GM12878 (cell line): ENCODE measurements at regions not wholly inside any gene's neighbourhood (a gene's known extent, or its start where the extent isn't known, plus 50 kb on each side); places are given as distances from the start of the nearest gene placed in this dataset.

Source experiments
- ATAC-seq: fragments of 200-7000 bp; cut with Tn5 transposase; 3 replicates; pipeline ENCODE4 v1.9.1; 2020; ENCODE audit warnings: mild to moderate bottlenecking, moderate library complexity
- BruUV-seq: library from RNA; stranded (reverse); fragments of 400-500 nt; replicated peaks from 2 replicates; lab custom pipeline; 2021; lab: Mats Ljungman, UMichigan
- CTCF ChIA-PET: fragments of 300-600 bp; sonication (Branson Sonifier 250); formaldehyde crosslinking; extraction: SDS; loops from one replicate; lab custom pipeline; 2021; ENCODE audit warnings: inconsistent platforms; lab: Yijun Ruan, JAX
- POLR2A ChIA-PET: fragments of 350-600 bp; formaldehyde crosslinking; extraction: SDS; loops from one replicate; lab custom pipeline; 2021; ENCODE audit warnings: inconsistent platforms; lab: Charles Lee
- RAD21 ChIA-PET: fragments of 300-600 bp; sonication (Branson Sonifier 250); formaldehyde crosslinking; loops from one replicate; lab custom pipeline; 2023; ENCODE audit warnings: antibody characterized with exemption; ENCODE audit not compliant: unreplicated experiment; lab: Charles Lee
- SMC1A ChIA-PET: fragments of 300-600 bp; sonication (Branson Sonifier 250); formaldehyde crosslinking; loops from one replicate; lab custom pipeline; 2023; ENCODE audit not compliant: unreplicated experiment, uncharacterized antibody; lab: Charles Lee
- DNase-seq: peaks from one replicate; pipeline ENCODE4 v3.0.0-alpha.2; 2011; ENCODE audit warnings: low read depth, low spot score
- FAIRE-seq: peaks from 3 replicates; lab custom pipeline; 2011; peaks lifted over from hg19 to GRCh38; lab: Jason Lieb, UNC
- H2AFZ ChIP-seq: 2 replicates; pipeline ENCODE4 v1.6.0; 2011; ENCODE audit warnings: low read depth, low read length, control low read depth; ENCODE audit not compliant: control insufficient read depth
- H3K27ac ChIP-seq: 2 replicates; pipeline ENCODE4 v1.5.1; 2011; ENCODE audit warnings: control low read depth; ENCODE audit not compliant: control insufficient read depth, insufficient read depth
- H3K27me3 ChIP-seq, 2 experiments: replicated peaks in 1 of 2; 2 replicates each; pipeline versions ENCODE4 v1.6.0 to v1.6.1; 2011; ENCODE audit warnings: low read length in 1 of 2; ENCODE audit not compliant: control insufficient read depth in 2 of 2, insufficient read depth in 2 of 2
- H3K36me3 ChIP-seq, 2 experiments: 2 replicates each; pipeline ENCODE4 v1.5.1; 2011; ENCODE audit warnings: low read length in 1 of 2; ENCODE audit not compliant: control insufficient read depth in 2 of 2, insufficient read depth in 2 of 2
- H3K4me1 ChIP-seq: 2 replicates; pipeline ENCODE4 v1.6.1; 2011; ENCODE audit warnings: mild to moderate bottlenecking, low read length, moderate library complexity, mixed read lengths; ENCODE audit not compliant: control insufficient read depth, insufficient read depth
- H3K4me2 ChIP-seq: 2 replicates; pipeline ENCODE4 v1.6.0; 2011; ENCODE audit warnings: control low read depth; ENCODE audit not compliant: control insufficient read depth, insufficient read depth
- H3K4me3 ChIP-seq: fragments of 200-600 bp; sonication (generic); 2 replicates; pipeline ENCODE4 v1.5.1; 2016
- H3K79me2 ChIP-seq: 2 replicates; pipeline ENCODE4 v1.6.0; 2011; ENCODE audit warnings: low read length; ENCODE audit not compliant: control insufficient read depth, insufficient read depth
- H3K9ac ChIP-seq: 2 replicates; pipeline ENCODE4 v1.8.0; 2011; ENCODE audit warnings: low read length, control low read depth, mixed read lengths; ENCODE audit not compliant: control insufficient read depth, insufficient read depth
- H3K9me3 ChIP-seq: replicated peaks from 3 replicates; pipeline ENCODE4 v1.5.1; 2011; ENCODE audit warnings: mild to moderate bottlenecking, low read length; ENCODE audit not compliant: control insufficient read depth, insufficient read depth
- H4K20me1 ChIP-seq: 2 replicates; pipeline ENCODE4 v1.6.0; 2011; ENCODE audit not compliant: control insufficient read depth, insufficient read depth
- ATF2 ChIP-seq: IDR thresholded peaks from 2 replicates; pipeline ENCODE4 v1.6.1; 2012; ENCODE audit warnings: low read length, inconsistent platforms
- E2F4 ChIP-seq: IDR thresholded peaks from 2 replicates; pipeline ENCODE4 v1.6.1; 2012; ENCODE audit warnings: low read depth, low read length, improper control_type of control experiment
- EED ChIP-seq: sonication (generic); IDR thresholded peaks from 2 replicates; pipeline ENCODE4 v1.6.1; 2016; ENCODE audit warnings: antibody characterized with exemption, low read depth
- IKZF1 ChIP-seq: fragments of 450-650 bp; conservative IDR thresholded peaks from 2 replicates; pipeline ENCODE4 v1.6.1; 2017; ENCODE audit warnings: antibody characterized with exemption, mild to moderate bottlenecking
- IRF4 ChIP-seq: IDR thresholded peaks from 2 replicates; pipeline ENCODE4 v1.6.1; 2011; ENCODE audit warnings: low read depth, low read length
- MTA2 ChIP-seq: fragments of 450-650 bp; IDR thresholded peaks from 2 replicates; pipeline ENCODE4 v1.6.1; 2016; ENCODE audit warnings: low read depth, mild to moderate bottlenecking, moderate library complexity
- MXI1 ChIP-seq: fragments of 150-350 bp; IDR thresholded peaks from 2 replicates; pipeline ENCODE4 v1.6.1; 2011; ENCODE audit warnings: low read depth, mild to moderate bottlenecking, inconsistent platforms, low read length, improper control_type of control experiment
- NFIC ChIP-seq: IDR thresholded peaks from 2 replicates; pipeline ENCODE4 v1.6.1; 2012; ENCODE audit warnings: low read depth, mild to moderate bottlenecking, inconsistent platforms, low read length, moderate library complexity
- PAX5 ChIP-seq: IDR thresholded peaks from 2 replicates; pipeline ENCODE4 v1.6.1; 2011; ENCODE audit warnings: low read depth, low read length, borderline replicate concordance
- RELA ChIP-seq: fragments of 450-650 bp; IDR thresholded peaks from 2 replicates; pipeline ENCODE4 v1.8.0; 2014; ENCODE audit warnings: borderline replicate concordance; ENCODE audit not compliant: partially characterized antibody
- RUNX3 ChIP-seq: IDR thresholded peaks from 2 replicates; pipeline ENCODE4 v1.6.1; 2012; ENCODE audit warnings: low read length, inconsistent platforms
- SREBF2 ChIP-seq: IDR thresholded peaks from 2 replicates; pipeline ENCODE4 v1.6.1; 2012; ENCODE audit warnings: mild to moderate bottlenecking, low read length
- STAT3 ChIP-seq: IDR thresholded peaks from 2 replicates; pipeline ENCODE4 v1.6.1; 2011; ENCODE audit warnings: low read depth, low read length, improper control_type of control experiment
- SUPT20H ChIP-seq: IDR thresholded peaks from 2 replicates; pipeline ENCODE4 v1.6.1; 2011; ENCODE audit warnings: low read depth, mild to moderate bottlenecking, low read length, moderate library complexity, borderline replicate concordance; ENCODE audit not compliant: control insufficient read depth
- SUZ12 ChIP-seq: fragments of 200-600 bp; sonication (generic); IDR thresholded peaks from one replicate; pipeline ENCODE4 v1.6.1; 2018; ENCODE audit warnings: antibody characterized with exemption, mild to moderate bottlenecking; ENCODE audit not compliant: unreplicated experiment
- TAF1 ChIP-seq: IDR thresholded peaks from 2 replicates; pipeline ENCODE4 v1.6.1; 2011; ENCODE audit warnings: mild to moderate bottlenecking, low read depth, low read length, borderline replicate concordance
- TARDBP ChIP-seq: IDR thresholded peaks from 2 replicates; pipeline ENCODE4 v1.6.1; 2016; ENCODE audit warnings: borderline replicate concordance
- TCF12 ChIP-seq: IDR thresholded peaks from 2 replicates; pipeline ENCODE4 v1.6.1; 2011; ENCODE audit warnings: low read depth, mild to moderate bottlenecking, low read length
- WGBS: methylation state at CpG from one replicate; pipeline ENCODE4 v1.1.6; 2016; ENCODE audit warnings: low lambda C conversion rate; ENCODE audit not compliant: insufficient replicate concordance, insufficient coverage; ENCODE audit errors: missing lambda C conversion rate; 5-methylcytosine and 5-hydroxymethylcytosine counted together
- in situ Hi-C: fragments of 300-500 bp; cut with MboI; formaldehyde crosslinking; loops from 9 replicates; pipeline ENCODE4 v1.14.3; 2018; ENCODE audit warnings: mixed read lengths
- intact Hi-C: fragments of 100-400 bp; cut with micrococcal nuclease; formaldehyde crosslinking; loops from one replicate; pipeline ENCODE4 v1.14.2; 2022; ENCODE audit not compliant: unreplicated experiment
- TF ChIP-seq, protein P1 (sequence below): fragments of 150-350 bp; IDR thresholded peaks from 2 replicates; pipeline ENCODE4 v1.6.1; 2014; ENCODE audit warnings: mild to moderate bottlenecking, low read depth, low read length

- ATAC-seq (peak; percentile 63), DNase-seq (peak; percentile 8), FAIRE-seq (no peak)
- no peak overlapping the region for H3K4me3 ChIP-seq
- intact Hi-C loops (no loop called here), in situ Hi-C loops (no loop called here)
- H3K4me2 ChIP-seq: no peak overlapping the region
- H3K9ac ChIP-seq: no peak overlapping the region
- no peaks in the 10 kb centered on the region; the same call in 2 of the 3 replicates for H3K9me3 ChIP-seq
- BruUV-seq: no TSS peak
- H4K20me1 ChIP-seq: no peaks in the 10 kb centered on the region
- H3K36me3 ChIP-seq: no peaks in the 10 kb centered on the region
- SMC1A ChIA-PET: no interaction called here
- H2AFZ ChIP-seq: no peak overlapping the region
- RAD21 ChIA-PET: no interaction called here
- H3K27ac ChIP-seq: no peak overlapping the region
- 36% methylated on average over 7 of the region's 7 CpGs for WGBS
- no peaks in the 10 kb centered on the region for H3K4me1 ChIP-seq
- no peaks in the 10 kb centered on the region for H3K27me3 ChIP-seq
- CTCF ChIA-PET: no interaction called here
- H3K79me2 ChIP-seq: no peaks in the 10 kb centered on the region
- POLR2A ChIA-PET: no interaction called here
- TF ChIP-seq SUZ12 (no peak), MXI1 (no peak), TARDBP (no peak), ATF2 (0 out of 2 replicates have a peak, but pooled peaks have one; percentile 20), IRF4 (no peak), EED (no peak), SUPT20H (no peak), NFIC (no peak), TCF12 (0 out of 2 replicates have a peak, but pooled peaks have one; percentile 42), E2F4 (no peak), MTA2 (peak; percentile 28; the same call in 1 of the 2 replicates), RELA (no peak), STAT3 (no peak), RUNX3 (0 out of 2 replicates have a peak, but pooled peaks have one; percentile 7), TAF1 (no peak), IKZF1 (0 out of 2 replicates have a peak, but pooled peaks have one; percentile 10), PAX5 (no peak), SREBF2 (no peak)
- TF ChIP-seq, protein P1, sequence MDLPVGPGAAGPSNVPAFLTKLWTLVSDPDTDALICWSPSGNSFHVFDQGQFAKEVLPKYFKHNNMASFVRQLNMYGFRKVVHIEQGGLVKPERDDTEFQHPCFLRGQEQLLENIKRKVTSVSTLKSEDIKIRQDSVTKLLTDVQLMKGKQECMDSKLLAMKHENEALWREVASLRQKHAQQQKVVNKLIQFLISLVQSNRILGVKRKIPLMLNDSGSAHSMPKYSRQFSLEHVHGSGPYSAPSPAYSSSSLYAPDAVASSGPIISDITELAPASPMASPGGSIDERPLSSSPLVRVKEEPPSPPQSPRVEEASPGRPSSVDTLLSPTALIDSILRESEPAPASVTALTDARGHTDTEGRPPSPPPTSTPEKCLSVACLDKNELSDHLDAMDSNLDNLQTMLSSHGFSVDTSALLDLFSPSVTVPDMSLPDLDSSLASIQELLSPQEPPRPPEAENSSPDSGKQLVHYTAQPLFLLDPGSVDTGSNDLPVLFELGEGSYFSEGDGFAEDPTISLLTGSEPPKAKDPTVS: no peak
These were observed 348.5 kb downstream of the MED10 start for GRCh38 chr5:6029811-6030271.
